ENCODE measurements at regions not wholly inside any gene's neighbourhood (a gene's known extent, or its start where the extent isn't known, plus 50 kb on each side); places are given as distances from the start of the nearest gene placed in this dataset.

DNA sequence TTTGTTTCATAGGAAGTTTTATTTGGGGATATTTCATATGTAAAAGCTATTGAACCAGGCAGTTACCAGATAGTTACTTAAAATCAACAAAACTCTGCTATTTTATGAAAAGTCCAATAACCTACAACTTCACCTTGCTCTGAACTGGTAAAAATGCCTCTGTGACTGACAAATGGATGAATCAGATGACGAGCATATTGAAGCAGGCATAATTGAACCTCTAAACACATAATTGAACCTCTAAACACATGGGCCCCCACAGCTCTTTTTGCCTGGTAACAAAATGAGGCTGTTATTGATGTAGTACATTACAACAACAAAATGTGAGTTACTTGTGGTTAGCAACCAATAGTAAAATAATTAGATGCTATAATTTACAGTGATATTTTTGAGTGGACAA is 99.7 kb downstream of the MBL2 start:
- H3K27ac ChIP-seq (ENCODE audit: low read depth in 2 of 2, low read length in 2 of 2): no peak overlapping the region
- FAIRE-seq (no peak), DNase-seq (no peak)
- TF ChIP-seq, protein P1, sequence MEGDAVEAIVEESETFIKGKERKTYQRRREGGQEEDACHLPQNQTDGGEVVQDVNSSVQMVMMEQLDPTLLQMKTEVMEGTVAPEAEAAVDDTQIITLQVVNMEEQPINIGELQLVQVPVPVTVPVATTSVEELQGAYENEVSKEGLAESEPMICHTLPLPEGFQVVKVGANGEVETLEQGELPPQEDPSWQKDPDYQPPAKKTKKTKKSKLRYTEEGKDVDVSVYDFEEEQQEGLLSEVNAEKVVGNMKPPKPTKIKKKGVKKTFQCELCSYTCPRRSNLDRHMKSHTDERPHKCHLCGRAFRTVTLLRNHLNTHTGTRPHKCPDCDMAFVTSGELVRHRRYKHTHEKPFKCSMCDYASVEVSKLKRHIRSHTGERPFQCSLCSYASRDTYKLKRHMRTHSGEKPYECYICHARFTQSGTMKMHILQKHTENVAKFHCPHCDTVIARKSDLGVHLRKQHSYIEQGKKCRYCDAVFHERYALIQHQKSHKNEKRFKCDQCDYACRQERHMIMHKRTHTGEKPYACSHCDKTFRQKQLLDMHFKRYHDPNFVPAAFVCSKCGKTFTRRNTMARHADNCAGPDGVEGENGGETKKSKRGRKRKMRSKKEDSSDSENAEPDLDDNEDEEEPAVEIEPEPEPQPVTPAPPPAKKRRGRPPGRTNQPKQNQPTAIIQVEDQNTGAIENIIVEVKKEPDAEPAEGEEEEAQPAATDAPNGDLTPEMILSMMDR (IDR thresholded peaks at IDR 0.05; ENCODE audit: borderline replicate concordance, extremely low read depth, insufficient read depth): no peak
- no peaks in the 10 kb centered on the region for H3K27me3 ChIP-seq (ENCODE audit: control insufficient read depth, insufficient read depth, low read length)
- H3K4me3 ChIP-seq (ENCODE audit: low read length in 3 of 3): no peak overlapping the region
- no peaks in the 10 kb centered on the region for H3K36me3 ChIP-seq (ENCODE audit: control insufficient read depth in 2 of 3, insufficient read depth in 3 of 3, low read length in 3 of 3)
- H3K9ac ChIP-seq (ENCODE audit: low read length in 3 of 3): no peak overlapping the region
- intact Hi-C loops (cut with DNase I): no loop called here
- no peaks in the 10 kb centered on the region for H3K9me3 ChIP-seq (ENCODE audit: control insufficient read depth in 2 of 3, insufficient read depth in 1 of 3, low read length in 3 of 3)
- no peaks in the 10 kb centered on the region for H3K4me1 ChIP-seq (ENCODE audit: control insufficient read depth in 2 of 3, insufficient read depth in 2 of 3, low read depth in 1 of 3, low read length in 3 of 3)

DNA sequence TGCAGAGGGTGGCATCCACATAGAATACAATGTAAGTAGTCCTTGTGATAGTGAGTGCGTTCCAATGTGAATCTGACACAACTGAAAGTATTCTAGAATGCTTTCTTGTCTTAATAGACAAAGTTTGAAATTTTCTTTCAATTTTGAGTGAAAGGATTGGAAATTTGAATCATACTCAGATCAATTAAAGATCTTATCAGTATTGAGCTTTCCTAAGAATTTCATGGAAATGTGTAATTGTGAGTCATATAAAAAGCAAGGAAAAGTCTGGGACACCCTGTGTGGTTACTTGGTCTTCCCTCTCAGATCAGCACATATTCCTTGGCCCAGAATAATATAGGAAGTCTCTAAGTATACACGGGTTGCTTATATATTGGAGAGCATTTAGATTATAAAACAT is 99.1 kb downstream of the MBL2 start:
- DNase-seq: no peak
- Histone ChIP-seq H3K36me3 (ENCODE audit: control insufficient read depth in 2 of 3, insufficient read depth in 3 of 3, low read length in 3 of 3) (no peaks in the 10 kb centered on the region), H3K27ac (ENCODE audit: low read depth in 2 of 2, low read length in 2 of 2) (no peak overlapping the region), H3K9me3 (ENCODE audit: control insufficient read depth in 2 of 3, insufficient read depth in 1 of 3, low read length in 3 of 3) (no peaks in the 10 kb centered on the region), H3K4me3 (ENCODE audit: low read length in 3 of 3) (no peak overlapping the region), H3K27me3 (ENCODE audit: control insufficient read depth, insufficient read depth, low read length) (no peaks in the 10 kb centered on the region), H3K9ac (ENCODE audit: low read length in 3 of 3) (no peak overlapping the region), H3K4me1 (ENCODE audit: control insufficient read depth in 2 of 3, insufficient read depth in 2 of 3, low read depth in 1 of 3, low read length in 3 of 3) (no peaks in the 10 kb centered on the region)
- TF ChIP-seq, protein P1 (IDR thresholded peaks at IDR 0.05; ENCODE audit: borderline replicate concordance, extremely low read depth, insufficient read depth): no peak
- intact Hi-C loops (cut with DNase I): no loop called here
- FAIRE-seq: no peak

DNA sequence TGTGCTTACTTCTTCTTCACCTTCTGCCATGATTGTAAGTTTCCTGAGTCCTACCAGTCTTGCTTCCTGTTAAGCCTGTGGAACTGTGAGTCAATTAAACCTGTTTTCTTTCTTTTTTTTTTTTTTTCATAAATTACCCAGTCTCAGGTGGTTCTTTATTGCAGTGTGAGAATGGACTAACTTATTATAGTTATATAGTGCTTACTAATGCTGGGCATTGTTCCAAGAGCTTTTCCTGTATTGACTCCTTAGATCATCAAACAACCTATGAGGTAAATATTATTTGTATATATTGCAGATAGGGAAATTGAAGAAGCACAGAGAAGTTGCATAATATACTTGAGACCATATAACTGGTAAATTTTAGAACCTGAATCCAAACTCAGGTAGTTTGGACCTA is 98.1 kb downstream of the MBL2 start:
- no peak for DNase-seq
- FAIRE-seq: no peak
- no peak overlapping the region for H3K4me3 ChIP-seq (ENCODE audit: low read length in 3 of 3)
- H3K36me3 ChIP-seq (ENCODE audit: control insufficient read depth in 2 of 3, insufficient read depth in 3 of 3, low read length in 3 of 3): no peaks in the 10 kb centered on the region
- H3K4me1 ChIP-seq (ENCODE audit: control insufficient read depth in 2 of 3, insufficient read depth in 2 of 3, low read depth in 1 of 3, low read length in 3 of 3): no peaks in the 10 kb centered on the region
- no peaks in the 10 kb centered on the region for H3K27me3 ChIP-seq (ENCODE audit: control insufficient read depth, insufficient read depth, low read length)
- no peaks in the 10 kb centered on the region for H3K9me3 ChIP-seq (ENCODE audit: control insufficient read depth in 2 of 3, insufficient read depth in 1 of 3, low read length in 3 of 3)
- intact Hi-C loops (cut with DNase I): no loop called here
- no peak overlapping the region for H3K9ac ChIP-seq (ENCODE audit: low read length in 3 of 3)
- H3K27ac ChIP-seq (ENCODE audit: low read depth in 2 of 2, low read length in 2 of 2): no peak overlapping the region
- TF ChIP-seq, protein P1 (IDR thresholded peaks at IDR 0.05; ENCODE audit: borderline replicate concordance, extremely low read depth, insufficient read depth): no peak

DNA sequence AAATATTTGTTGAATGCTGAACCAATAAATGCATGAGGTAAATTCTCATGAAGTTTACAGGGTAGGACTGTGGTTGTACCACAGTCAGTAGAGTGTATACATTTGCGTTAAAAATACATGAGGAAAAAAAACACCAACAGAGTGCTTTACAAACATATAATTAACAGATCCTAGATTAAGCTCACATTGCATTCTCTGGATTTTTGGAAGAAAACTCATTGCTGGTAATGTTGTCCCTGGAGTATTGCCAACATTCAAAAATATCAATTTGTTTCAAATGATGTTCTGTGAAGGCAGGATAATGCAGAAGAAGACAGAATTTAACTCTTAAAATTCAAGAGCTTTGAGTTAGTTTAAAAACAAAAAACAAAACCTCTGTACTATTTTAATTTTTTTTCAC is 95.5 kb downstream of the MBL2 start:
- DNase-seq (no peak), FAIRE-seq (no peak)
- Histone ChIP-seq H3K9ac (ENCODE audit: low read length in 3 of 3) (no peak overlapping the region), H3K4me3 (ENCODE audit: low read length in 3 of 3) (no peak overlapping the region), H3K36me3 (ENCODE audit: control insufficient read depth in 2 of 3, insufficient read depth in 3 of 3, low read length in 3 of 3) (no peaks in the 10 kb centered on the region), H3K4me1 (ENCODE audit: control insufficient read depth in 2 of 3, insufficient read depth in 2 of 3, low read depth in 1 of 3, low read length in 3 of 3) (no peaks in the 10 kb centered on the region), H3K9me3 (ENCODE audit: control insufficient read depth in 2 of 3, insufficient read depth in 1 of 3, low read length in 3 of 3) (no peaks in the 10 kb centered on the region), H3K27me3 (ENCODE audit: control insufficient read depth, insufficient read depth, low read length) (no peaks in the 10 kb centered on the region), H3K27ac (ENCODE audit: low read depth in 2 of 2, low read length in 2 of 2) (no peak overlapping the region)
- TF ChIP-seq, protein P1 (IDR thresholded peaks at IDR 0.05; ENCODE audit: borderline replicate concordance, extremely low read depth, insufficient read depth): no peak
- intact Hi-C loops (cut with DNase I): no loop called here
